Prostate gland (tissue), 2 donors: ENCODE measurements at regions not wholly inside any gene's neighbourhood (a gene's known extent, or its start where the extent isn't known, plus 50 kb on each side); places are given as distances from the start of the nearest gene placed in this dataset.

Experiments used
- CTCF ChIP-seq, 4 experiments: fragments of 200-600 bp in 2 of 4; fragments of 450-650 bp in 2 of 4; sonication (generic) in 2 of 4; IDR thresholded peaks; 1 replicate in 3 of 4; 2 replicates in 1 of 4; pipeline ENCODE4 v1.5.1; 2016 to 2019; ENCODE audit warnings: antibody characterized with exemption in 4 of 4, mild to moderate bottlenecking in 2 of 4, moderate library complexity in 2 of 4
- POLR2A ChIP-seq: fragments of 450-650 bp; IDR thresholded peaks from one replicate; pipeline ENCODE4 v1.6.1; 2016; ENCODE audit warnings: antibody characterized with exemption, mild to moderate bottlenecking
- POLR2AphosphoS5 ChIP-seq: sonication (generic); formaldehyde crosslinking; IDR thresholded peaks from one replicate; pipeline ENCODE4 v1.6.1; 2017; ENCODE audit warnings: antibody characterized with exemption

DNA sequence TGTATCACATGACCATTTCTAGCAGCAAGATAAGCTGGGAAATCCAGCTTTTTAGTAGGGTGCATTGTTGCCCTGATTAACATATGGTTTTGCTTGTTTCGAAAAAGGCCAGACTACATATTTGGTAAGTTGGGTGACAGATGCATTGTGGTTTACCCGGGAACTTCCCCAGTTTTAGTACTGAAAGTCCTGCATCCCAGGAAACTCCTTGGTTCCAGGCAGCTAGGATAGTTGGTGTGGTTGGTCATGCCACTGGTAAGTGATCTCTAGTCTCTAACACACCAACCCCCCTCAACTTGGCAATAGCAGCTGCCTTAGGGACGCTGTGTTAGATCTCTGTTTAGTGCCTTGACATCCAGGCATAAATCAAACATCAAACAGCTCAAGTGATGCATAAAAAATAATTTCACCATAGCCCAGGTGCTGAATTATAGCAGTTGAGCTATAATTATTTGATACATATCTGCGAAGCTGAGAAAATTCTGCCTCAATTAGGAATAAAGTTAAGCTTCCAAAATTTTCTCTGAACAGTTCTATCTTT is 216.5 kb downstream of the TFAP2C start:
- TF ChIP-seq CTCF (IDR thresholded peaks at IDR 0.05) (no peak), POLR2A (no peak), POLR2AphosphoS5 (no peak)
